ENCODE measurements at regions not wholly inside any gene's neighbourhood (a gene's known extent, or its start where the extent isn't known, plus 50 kb on each side); places are given as distances from the start of the nearest gene placed in this dataset.

GRCh38 chr16:9360075-9360474 lies 268.6 kb downstream of the HAPSTR1 start:
- Histone ChIP-seq H3K9me3 (ENCODE audit: low read depth, low read length, poor library complexity, severe bottlenecking) (no peaks in the 10 kb centered on the region), H3K27me3 (replicated peaks; ENCODE audit: insufficient read depth, low read depth, low read length, poor library complexity) (no peaks in the 10 kb centered on the region), H3K27ac (ENCODE audit: low read depth, low read length, poor library complexity, severe bottlenecking) (no peak overlapping the region), H3K36me3 (ENCODE audit: insufficient read depth, low read length, poor library complexity, severe bottlenecking) (no peaks in the 10 kb centered on the region), H3K4me1 (ENCODE audit: insufficient read depth, low read length, poor library complexity, severe bottlenecking) (no peaks in the 10 kb centered on the region), H3K4me3 (ENCODE audit: low read depth, low read length, poor library complexity, severe bottlenecking) (no peak overlapping the region)
- ChIA-PET POLR2A (ENCODE audit: low non-redundant PET) (no interaction called here), CTCF (no interaction called here)
- no peak for DNase-seq (ENCODE audit: low spot score)
- intact Hi-C loops (cut with micrococcal nuclease; ENCODE audit: unreplicated experiment), result no loop called here
- TF ChIP-seq CTCF (conservative IDR thresholded peaks at IDR 0.05; ENCODE audit: low read depth, low read length) (no peak), EZH2 (IDR thresholded peaks at IDR 0.05; ENCODE audit: borderline replicate concordance, low read depth, low read length, poor library complexity, severe bottlenecking) (no peak)
- no TSS peak for BruUV-seq (replicated peaks)

GRCh38 chr16:9362050-9362449 lies 270.6 kb downstream of the HAPSTR1 start:
- Histone ChIP-seq H3K36me3 (ENCODE audit: insufficient read depth, low read length, poor library complexity, severe bottlenecking) (no peaks in the 10 kb centered on the region), H3K9me3 (ENCODE audit: low read depth, low read length, poor library complexity, severe bottlenecking) (no peaks in the 10 kb centered on the region), H3K27me3 (replicated peaks; ENCODE audit: insufficient read depth, low read depth, low read length, poor library complexity) (no peaks in the 10 kb centered on the region), H3K4me3 (ENCODE audit: low read depth, low read length, poor library complexity, severe bottlenecking) (no peak overlapping the region), H3K27ac (ENCODE audit: low read depth, low read length, poor library complexity, severe bottlenecking) (no peak overlapping the region), H3K4me1 (ENCODE audit: insufficient read depth, low read length, poor library complexity, severe bottlenecking) (no peaks in the 10 kb centered on the region)
- intact Hi-C loops (cut with micrococcal nuclease; ENCODE audit: unreplicated experiment), result no loop called here
- CTCF ChIA-PET, result no interaction called here
- DNase-seq (ENCODE audit: low spot score), result no peak
- no peak for TF ChIP-seq CTCF (conservative IDR thresholded peaks at IDR 0.05; ENCODE audit: low read depth, low read length)
- TF ChIP-seq EZH2 (IDR thresholded peaks at IDR 0.05; ENCODE audit: borderline replicate concordance, low read depth, low read length, poor library complexity, severe bottlenecking), result no peak
- POLR2A ChIA-PET (ENCODE audit: low non-redundant PET), result no interaction called here
- no TSS peak for BruUV-seq (replicated peaks)

- Histone ChIP-seq H3K27me3 (replicated peaks; ENCODE audit: insufficient read depth, low read depth, low read length, poor library complexity) (no peaks in the 10 kb centered on the region), H3K9me3 (ENCODE audit: low read depth, low read length, poor library complexity, severe bottlenecking) (no peaks in the 10 kb centered on the region), H3K4me1 (ENCODE audit: insufficient read depth, low read length, poor library complexity, severe bottlenecking) (no peaks in the 10 kb centered on the region), H3K36me3 (ENCODE audit: insufficient read depth, low read length, poor library complexity, severe bottlenecking) (no peaks in the 10 kb centered on the region), H3K27ac (ENCODE audit: low read depth, low read length, poor library complexity, severe bottlenecking) (no peak overlapping the region), H3K4me3 (ENCODE audit: low read depth, low read length, poor library complexity, severe bottlenecking) (no peak overlapping the region)
- CTCF ChIA-PET, result no interaction called here
- DNase-seq (ENCODE audit: low spot score), result no peak
- intact Hi-C loops (cut with micrococcal nuclease; ENCODE audit: unreplicated experiment), result no loop called here
- TF ChIP-seq CTCF (conservative IDR thresholded peaks at IDR 0.05; ENCODE audit: low read depth, low read length) (no peak), EZH2 (IDR thresholded peaks at IDR 0.05; ENCODE audit: borderline replicate concordance, low read depth, low read length, poor library complexity, severe bottlenecking) (no peak)
- no TSS peak for BruUV-seq (replicated peaks)
- POLR2A ChIA-PET (ENCODE audit: low non-redundant PET), result no interaction called here
Measured at GRCh38 chr16:9362604-9363003, 271.2 kb downstream of the HAPSTR1 start.
